ENCODE measurements at regions not wholly inside any gene's neighbourhood (a gene's known extent, or its start where the extent isn't known, plus 50 kb on each side); places are given as distances from the start of the nearest gene placed in this dataset.
"Not testable (repeated sequence)": the region's sequence is repeated elsewhere in the genome, so short reads cannot be mapped to it uniquely, and the experiment has no call there.

DNA sequence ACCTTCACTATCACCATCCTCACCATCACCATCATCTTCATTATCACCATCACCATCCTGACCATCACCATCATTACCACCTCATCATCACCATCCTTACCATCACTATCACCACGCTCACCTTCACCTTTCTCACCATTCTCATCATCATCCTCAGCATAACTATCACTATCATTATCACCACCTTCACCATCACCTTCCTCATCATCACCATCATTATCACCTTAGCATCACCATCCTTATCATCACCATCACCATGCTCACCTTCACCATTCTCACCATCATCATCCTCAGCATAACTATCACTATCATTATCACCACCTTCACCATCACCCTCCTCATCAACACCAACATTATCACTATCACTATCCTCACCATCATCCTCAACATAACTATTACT, 397.8 kb upstream of the ZNF337 start:
- not testable (repeated sequence) for H3K27ac Mint-ChIP-seq; H3K27me3 Mint-ChIP-seq; H3K36me3 Mint-ChIP-seq (ENCODE audit: low read depth); H3K4me1 Mint-ChIP-seq (ENCODE audit: low read depth); H3K9me3 Mint-ChIP-seq; H3K4me3 Mint-ChIP-seq

- not testable (repeated sequence) for H3K27ac Mint-ChIP-seq; H3K4me1 Mint-ChIP-seq (ENCODE audit: low read depth); H3K27me3 Mint-ChIP-seq; H3K4me3 Mint-ChIP-seq; H3K36me3 Mint-ChIP-seq (ENCODE audit: low read depth); H3K9me3 Mint-ChIP-seq
Observed at GRCh38 chr20:26091921-26092320, 395.3 kb upstream of the ZNF337 start.

DNA sequence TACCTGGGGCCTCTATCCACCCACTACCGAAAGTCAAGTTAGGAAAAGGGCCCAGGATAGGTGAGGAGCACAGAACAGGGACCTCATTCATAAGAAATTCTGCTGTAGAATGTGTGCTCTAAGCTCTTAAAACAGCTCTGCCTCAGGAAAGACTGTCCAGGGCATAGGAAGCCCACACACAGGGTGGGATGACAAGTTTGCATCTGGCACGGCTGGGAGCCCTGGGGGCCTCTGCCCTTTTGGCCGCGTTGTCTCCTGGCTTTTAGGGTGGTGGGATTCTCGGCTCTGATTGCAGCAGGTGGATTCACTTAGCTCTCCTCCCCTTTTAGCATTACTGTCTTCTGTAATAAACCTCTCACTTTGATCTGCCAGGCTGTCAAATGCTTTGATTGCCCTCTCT, 389.5 kb upstream of the ZNF337 start:
- not testable (repeated sequence) for H3K9me3 Mint-ChIP-seq; H3K36me3 Mint-ChIP-seq (ENCODE audit: low read depth); H3K4me3 Mint-ChIP-seq; H3K27ac Mint-ChIP-seq; H3K27me3 Mint-ChIP-seq; H3K4me1 Mint-ChIP-seq (ENCODE audit: low read depth)

- H3K4me1 Mint-ChIP-seq (ENCODE audit: low read depth); H3K9me3 Mint-ChIP-seq: not testable (repeated sequence)
Observed at GRCh38 chr20:26073972-26074371, 377.3 kb upstream of the ZNF337 start.

DNA sequence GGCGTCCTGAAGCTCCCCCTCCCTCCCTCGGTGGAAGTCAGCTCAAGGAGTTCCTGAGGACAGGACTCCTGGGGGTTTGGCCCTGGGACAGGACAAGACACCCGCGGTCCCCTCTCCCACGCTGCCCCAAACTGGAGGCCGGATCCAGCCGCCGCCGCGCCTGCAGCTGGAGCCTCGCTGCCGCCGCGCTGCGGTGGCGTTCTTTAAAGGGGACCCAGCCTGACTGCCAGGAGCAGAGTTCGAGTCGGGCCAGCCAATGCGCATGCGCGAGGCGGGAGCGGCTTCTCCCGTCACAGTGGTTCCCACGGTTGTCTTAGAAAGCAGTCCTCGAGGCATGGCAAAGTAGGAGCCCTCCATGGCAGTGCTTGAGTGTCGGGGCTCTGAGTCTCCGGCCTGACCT, 362.7 kb upstream of the ZNF337 start:
- not testable (repeated sequence) for H3K4me3 Mint-ChIP-seq; H3K9me3 Mint-ChIP-seq; H3K36me3 Mint-ChIP-seq (ENCODE audit: low read depth); H3K27me3 Mint-ChIP-seq; H3K4me1 Mint-ChIP-seq (ENCODE audit: low read depth); H3K27ac Mint-ChIP-seq

More at GRCh38 chr20:26073972-26074371, 377.3 kb upstream of the ZNF337 start:
- H3K27me3 Mint-ChIP-seq; H3K4me3 Mint-ChIP-seq; H3K27ac Mint-ChIP-seq; H3K36me3 Mint-ChIP-seq (ENCODE audit: low read depth): not testable (repeated sequence)

- not testable (repeated sequence) for H3K36me3 Mint-ChIP-seq (ENCODE audit: low read depth); H3K27me3 Mint-ChIP-seq; H3K9me3 Mint-ChIP-seq; H3K4me3 Mint-ChIP-seq; H3K27ac Mint-ChIP-seq; H3K4me1 Mint-ChIP-seq (ENCODE audit: low read depth)
Observed at GRCh38 chr20:26058446-26058845, 361.8 kb upstream of the ZNF337 start.

GRCh38 chr20:26057135-26057752, 360.6 kb upstream of the ZNF337 start:
- H3K4me3 Mint-ChIP-seq; H3K27me3 Mint-ChIP-seq; H3K27ac Mint-ChIP-seq; H3K9me3 Mint-ChIP-seq; H3K36me3 Mint-ChIP-seq (ENCODE audit: low read depth); H3K4me1 Mint-ChIP-seq (ENCODE audit: low read depth): not testable (repeated sequence)

- not testable (repeated sequence) for H3K4me3 Mint-ChIP-seq; H3K9me3 Mint-ChIP-seq; H3K36me3 Mint-ChIP-seq (ENCODE audit: low read depth)
Observed at GRCh38 chr20:26025792-26026191, 329.1 kb upstream of the ZNF337 start.

DNA sequence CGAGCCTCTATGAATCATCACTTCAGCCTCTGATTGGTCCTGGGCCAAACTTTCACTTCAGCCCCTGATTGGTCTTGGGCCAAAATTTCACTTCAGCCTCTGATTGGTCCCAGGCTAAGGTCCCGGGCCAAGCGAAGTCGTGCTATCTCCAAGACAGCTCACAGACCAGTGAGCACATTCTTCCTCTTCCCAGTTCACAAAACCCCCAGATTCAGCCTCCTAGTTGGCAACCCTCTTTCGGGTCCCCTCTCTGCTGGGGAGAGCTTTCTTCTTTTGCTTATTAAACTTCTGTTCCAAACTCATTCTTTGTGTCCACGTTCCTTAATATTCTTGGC, 314.3 kb upstream of the ZNF337 start:
- H3K9me3 Mint-ChIP-seq; H3K4me1 Mint-ChIP-seq (ENCODE audit: low read depth); H3K27me3 Mint-ChIP-seq; H3K36me3 Mint-ChIP-seq (ENCODE audit: low read depth); H3K27ac Mint-ChIP-seq: not testable (repeated sequence)
- H3K4me3 Mint-ChIP-seq, result peak overlapping the region; percentile 94

More at GRCh38 chr20:26025792-26026191, 329.1 kb upstream of the ZNF337 start:
- not testable (repeated sequence) for H3K27ac Mint-ChIP-seq; H3K27me3 Mint-ChIP-seq; H3K4me1 Mint-ChIP-seq (ENCODE audit: low read depth)

- Mint-ChIP-seq H3K27ac (peak overlapping the region; percentile 91), H3K4me3 (peak overlapping the region; percentile 94)
- not testable (repeated sequence) for H3K4me1 Mint-ChIP-seq (ENCODE audit: low read depth); H3K9me3 Mint-ChIP-seq; H3K36me3 Mint-ChIP-seq (ENCODE audit: low read depth); H3K27me3 Mint-ChIP-seq
Observed at GRCh38 chr20:26010224-26010941, 313.7 kb upstream of the ZNF337 start.

GRCh38 chr20:26009402-26010223, 313.0 kb upstream of the ZNF337 start:
- not testable (repeated sequence) for H3K4me1 Mint-ChIP-seq (ENCODE audit: low read depth); H3K36me3 Mint-ChIP-seq (ENCODE audit: low read depth); H3K27me3 Mint-ChIP-seq; H3K9me3 Mint-ChIP-seq
- peak overlapping the region; percentile 91 for H3K27ac Mint-ChIP-seq
- H3K4me3 Mint-ChIP-seq, result peak overlapping the region; percentile 94

- H3K9me3 Mint-ChIP-seq; H3K4me3 Mint-ChIP-seq; H3K27ac Mint-ChIP-seq; H3K27me3 Mint-ChIP-seq; H3K4me1 Mint-ChIP-seq (ENCODE audit: low read depth); H3K36me3 Mint-ChIP-seq (ENCODE audit: low read depth): not testable (repeated sequence)
Observed at GRCh38 chr20:26008026-26008425, 311.4 kb upstream of the ZNF337 start.

- H3K36me3 Mint-ChIP-seq (ENCODE audit: low read depth); H3K4me1 Mint-ChIP-seq (ENCODE audit: low read depth); H3K9me3 Mint-ChIP-seq; H3K27me3 Mint-ChIP-seq; H3K27ac Mint-ChIP-seq; H3K4me3 Mint-ChIP-seq: not testable (repeated sequence)
Observed at GRCh38 chr20:26006164-26006563, 309.5 kb upstream of the ZNF337 start.

- not testable (repeated sequence) for H3K4me1 Mint-ChIP-seq (ENCODE audit: low read depth); H3K27ac Mint-ChIP-seq; H3K36me3 Mint-ChIP-seq (ENCODE audit: low read depth); H3K9me3 Mint-ChIP-seq; H3K27me3 Mint-ChIP-seq; H3K4me3 Mint-ChIP-seq
Observed at GRCh38 chr20:26003959-26004358, 307.3 kb upstream of the ZNF337 start.

GRCh38 chr20:25997367-25998038, 300.9 kb upstream of the ZNF337 start:
- H3K4me1 Mint-ChIP-seq (ENCODE audit: low read depth); H3K9me3 Mint-ChIP-seq; H3K27ac Mint-ChIP-seq: not testable (repeated sequence)

More at GRCh38 chr20:25997367-25998038, 300.9 kb upstream of the ZNF337 start:
- not testable (repeated sequence) for H3K4me3 Mint-ChIP-seq; H3K36me3 Mint-ChIP-seq (ENCODE audit: low read depth); H3K27me3 Mint-ChIP-seq

All from stimulated activated naive CD8-positive, alpha-beta T cell treated with anti-CD3 and anti-CD28 coated beads, Interleukin-15, Interleukin-2, amounts not matched to agents 100 ng/mL and 50 ng/mL, for 24 hours (primary cell).